GM12878 (cell line): ENCODE measurements at regions not wholly inside any gene's neighbourhood (a gene's known extent, or its start where the extent isn't known, plus 50 kb on each side); places are given as distances from the start of the nearest gene placed in this dataset.

Source experiments
- EGR1 ChIP-seq, 2 experiments: IDR thresholded peaks; 1 replicate in 1 of 2; 2 replicates in 1 of 2; pipeline ENCODE4 v1.6.1; 2011 to 2012; ENCODE audit warnings: low read depth in 2 of 2, low read length in 2 of 2, borderline replicate concordance in 1 of 2, mild to moderate bottlenecking in 1 of 2, moderate library complexity in 1 of 2
- EZH2 ChIP-seq: IDR thresholded peaks from 2 replicates; pipeline ENCODE4 v1.6.1; 2012; ENCODE audit warnings: low read depth, mild to moderate bottlenecking, control low read depth, inconsistent platforms, low read length, borderline replicate concordance; ENCODE audit not compliant: control insufficient read depth
- NFIC ChIP-seq: IDR thresholded peaks from 2 replicates; pipeline ENCODE4 v1.6.1; 2012; ENCODE audit warnings: low read depth, mild to moderate bottlenecking, inconsistent platforms, low read length, moderate library complexity
- RAD51 ChIP-seq: fragments of 450-650 bp; IDR thresholded peaks from 2 replicates; pipeline ENCODE4 v1.6.1; 2016; ENCODE audit warnings: moderate library complexity, mild to moderate bottlenecking, inconsistent platforms
- SREBF1 ChIP-seq: IDR thresholded peaks from 2 replicates; pipeline ENCODE4 v1.6.1; 2012; ENCODE audit warnings: mild to moderate bottlenecking, low read length
- STAT3 ChIP-seq: IDR thresholded peaks from 2 replicates; pipeline ENCODE4 v1.6.1; 2011; ENCODE audit warnings: low read depth, low read length, improper control_type of control experiment
- TBL1XR1 ChIP-seq: IDR thresholded peaks from 2 replicates; pipeline ENCODE4 v1.6.1; 2012; ENCODE audit warnings: low read depth, low read length, improper control_type of control experiment
- TCF7 ChIP-seq: IDR thresholded peaks from 2 replicates; pipeline ENCODE4 v1.6.1; 2014; ENCODE audit warnings: antibody characterized with exemption, borderline replicate concordance
- YBX1 ChIP-seq: fragments of 450-650 bp; IDR thresholded peaks from 2 replicates; pipeline ENCODE4 v1.6.1; 2016; ENCODE audit warnings: antibody characterized with exemption
- TF ChIP-seq, protein P1 (sequence below): IDR thresholded peaks from 2 replicates; pipeline ENCODE4 v1.6.1; 2012; ENCODE audit warnings: mild to moderate bottlenecking, low read depth, low read length
- TF ChIP-seq, protein P2 (sequence below): fragments of 450-650 bp; IDR thresholded peaks from 2 replicates; pipeline ENCODE4 v1.6.1; 2018; ENCODE audit warnings: mild to moderate bottlenecking, low read depth, moderate library complexity; ENCODE audit not compliant: partially characterized antibody
- TF ChIP-seq, protein P3 (sequence below): fragments of 450-650 bp; IDR thresholded peaks from 2 replicates; pipeline ENCODE4 v1.6.1; 2017; ENCODE audit warnings: mild to moderate bottlenecking, low read depth, inconsistent platforms; ENCODE audit not compliant: poor library complexity, severe bottlenecking
- TF ChIP-seq, protein P4 (sequence below): IDR thresholded peaks from 2 replicates; pipeline ENCODE4 v1.6.1; 2011; ENCODE audit warnings: low read depth, mild to moderate bottlenecking, low read length, moderate library complexity, borderline replicate concordance; ENCODE audit errors: extremely low read depth

DNA sequence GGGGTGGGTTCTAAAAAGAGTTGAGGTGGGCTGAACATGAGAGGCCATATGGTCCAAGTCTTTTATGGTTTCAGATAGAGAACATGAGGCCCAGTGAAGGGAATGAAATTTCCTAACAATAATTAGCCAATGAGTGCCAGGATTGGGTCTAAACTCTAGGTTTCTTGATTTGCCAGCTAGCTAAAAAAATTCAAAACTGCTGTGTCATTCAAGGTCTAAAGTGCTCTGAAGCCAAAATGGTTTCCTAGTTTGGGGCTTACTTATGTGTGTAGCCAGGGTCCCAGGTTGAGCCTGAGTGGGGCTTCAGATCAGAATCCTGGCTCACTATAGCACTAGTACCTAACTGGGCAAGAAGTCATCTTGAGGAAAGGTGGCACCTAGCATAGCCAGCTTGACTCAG, 55.3 kb upstream of the SYN2 start (continued):
- TF ChIP-seq, protein P1, sequence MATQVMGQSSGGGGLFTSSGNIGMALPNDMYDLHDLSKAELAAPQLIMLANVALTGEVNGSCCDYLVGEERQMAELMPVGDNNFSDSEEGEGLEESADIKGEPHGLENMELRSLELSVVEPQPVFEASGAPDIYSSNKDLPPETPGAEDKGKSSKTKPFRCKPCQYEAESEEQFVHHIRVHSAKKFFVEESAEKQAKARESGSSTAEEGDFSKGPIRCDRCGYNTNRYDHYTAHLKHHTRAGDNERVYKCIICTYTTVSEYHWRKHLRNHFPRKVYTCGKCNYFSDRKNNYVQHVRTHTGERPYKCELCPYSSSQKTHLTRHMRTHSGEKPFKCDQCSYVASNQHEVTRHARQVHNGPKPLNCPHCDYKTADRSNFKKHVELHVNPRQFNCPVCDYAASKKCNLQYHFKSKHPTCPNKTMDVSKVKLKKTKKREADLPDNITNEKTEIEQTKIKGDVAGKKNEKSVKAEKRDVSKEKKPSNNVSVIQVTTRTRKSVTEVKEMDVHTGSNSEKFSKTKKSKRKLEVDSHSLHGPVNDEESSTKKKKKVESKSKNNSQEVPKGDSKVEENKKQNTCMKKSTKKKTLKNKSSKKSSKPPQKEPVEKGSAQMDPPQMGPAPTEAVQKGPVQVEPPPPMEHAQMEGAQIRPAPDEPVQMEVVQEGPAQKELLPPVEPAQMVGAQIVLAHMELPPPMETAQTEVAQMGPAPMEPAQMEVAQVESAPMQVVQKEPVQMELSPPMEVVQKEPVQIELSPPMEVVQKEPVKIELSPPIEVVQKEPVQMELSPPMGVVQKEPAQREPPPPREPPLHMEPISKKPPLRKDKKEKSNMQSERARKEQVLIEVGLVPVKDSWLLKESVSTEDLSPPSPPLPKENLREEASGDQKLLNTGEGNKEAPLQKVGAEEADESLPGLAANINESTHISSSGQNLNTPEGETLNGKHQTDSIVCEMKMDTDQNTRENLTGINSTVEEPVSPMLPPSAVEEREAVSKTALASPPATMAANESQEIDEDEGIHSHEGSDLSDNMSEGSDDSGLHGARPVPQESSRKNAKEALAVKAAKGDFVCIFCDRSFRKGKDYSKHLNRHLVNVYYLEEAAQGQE, result no peak
- TF ChIP-seq TCF7 (no peak), STAT3 (no peak), SREBF1 (no peak), EZH2 (no peak), NFIC (no peak), EGR1 (IDR thresholded peaks at IDR 0.05; ENCODE audit: borderline replicate concordance in 1 of 2, low read depth in 2 of 2, low read length in 2 of 2) (no peak), RAD51 (no peak), YBX1 (no peak), TBL1XR1 (no peak)
- TF ChIP-seq, protein P2, sequence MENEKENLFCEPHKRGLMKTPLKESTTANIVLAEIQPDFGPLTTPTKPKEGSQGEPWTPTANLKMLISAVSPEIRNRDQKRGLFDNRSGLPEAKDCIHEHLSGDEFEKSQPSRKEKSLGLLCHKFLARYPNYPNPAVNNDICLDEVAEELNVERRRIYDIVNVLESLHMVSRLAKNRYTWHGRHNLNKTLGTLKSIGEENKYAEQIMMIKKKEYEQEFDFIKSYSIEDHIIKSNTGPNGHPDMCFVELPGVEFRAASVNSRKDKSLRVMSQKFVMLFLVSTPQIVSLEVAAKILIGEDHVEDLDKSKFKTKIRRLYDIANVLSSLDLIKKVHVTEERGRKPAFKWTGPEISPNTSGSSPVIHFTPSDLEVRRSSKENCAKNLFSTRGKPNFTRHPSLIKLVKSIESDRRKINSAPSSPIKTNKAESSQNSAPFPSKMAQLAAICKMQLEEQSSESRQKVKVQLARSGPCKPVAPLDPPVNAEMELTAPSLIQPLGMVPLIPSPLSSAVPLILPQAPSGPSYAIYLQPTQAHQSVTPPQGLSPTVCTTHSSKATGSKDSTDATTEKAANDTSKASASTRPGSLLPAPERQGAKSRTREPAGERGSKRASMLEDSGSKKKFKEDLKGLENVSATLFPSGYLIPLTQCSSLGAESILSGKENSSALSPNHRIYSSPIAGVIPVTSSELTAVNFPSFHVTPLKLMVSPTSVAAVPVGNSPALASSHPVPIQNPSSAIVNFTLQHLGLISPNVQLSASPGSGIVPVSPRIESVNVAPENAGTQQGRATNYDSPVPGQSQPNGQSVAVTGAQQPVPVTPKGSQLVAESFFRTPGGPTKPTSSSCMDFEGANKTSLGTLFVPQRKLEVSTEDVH, result no peak
- TF ChIP-seq, protein P3, sequence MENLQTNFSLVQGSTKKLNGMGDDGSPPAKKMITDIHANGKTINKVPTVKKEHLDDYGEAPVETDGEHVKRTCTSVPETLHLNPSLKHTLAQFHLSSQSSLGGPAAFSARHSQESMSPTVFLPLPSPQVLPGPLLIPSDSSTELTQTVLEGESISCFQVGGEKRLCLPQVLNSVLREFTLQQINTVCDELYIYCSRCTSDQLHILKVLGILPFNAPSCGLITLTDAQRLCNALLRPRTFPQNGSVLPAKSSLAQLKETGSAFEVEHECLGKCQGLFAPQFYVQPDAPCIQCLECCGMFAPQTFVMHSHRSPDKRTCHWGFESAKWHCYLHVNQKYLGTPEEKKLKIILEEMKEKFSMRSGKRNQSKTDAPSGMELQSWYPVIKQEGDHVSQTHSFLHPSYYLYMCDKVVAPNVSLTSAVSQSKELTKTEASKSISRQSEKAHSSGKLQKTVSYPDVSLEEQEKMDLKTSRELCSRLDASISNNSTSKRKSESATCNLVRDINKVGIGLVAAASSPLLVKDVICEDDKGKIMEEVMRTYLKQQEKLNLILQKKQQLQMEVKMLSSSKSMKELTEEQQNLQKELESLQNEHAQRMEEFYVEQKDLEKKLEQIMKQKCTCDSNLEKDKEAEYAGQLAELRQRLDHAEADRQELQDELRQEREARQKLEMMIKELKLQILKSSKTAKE, result no peak
- TF ChIP-seq, protein P4, sequence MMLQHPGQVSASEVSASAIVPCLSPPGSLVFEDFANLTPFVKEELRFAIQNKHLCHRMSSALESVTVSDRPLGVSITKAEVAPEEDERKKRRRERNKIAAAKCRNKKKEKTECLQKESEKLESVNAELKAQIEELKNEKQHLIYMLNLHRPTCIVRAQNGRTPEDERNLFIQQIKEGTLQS, result no peak
